SK-N-SH (cell line): ENCODE measurements at regions not wholly inside any gene's neighbourhood (a gene's known extent, or its start where the extent isn't known, plus 50 kb on each side); places are given as distances from the start of the nearest gene placed in this dataset.

ENCODE experiments used
- CTCF ChIA-PET: fragments of 300-600, 350-600 bp; formaldehyde crosslinking; extraction: SDS; loops from one replicate; lab custom pipeline; 2021; lab: Yijun Ruan, JAX
- POLR2A ChIA-PET: fragments of 350-600 bp; sonication (Branson Sonifier 250); formaldehyde crosslinking; extraction: SDS; loops from one replicate; lab custom pipeline; 2020; ENCODE audit warnings: antibody characterized with exemption, inconsistent platforms; lab: Yijun Ruan, JAX
- DNase-seq: peaks from one replicate; pipeline ENCODE4 v3.0.0; 2012
- H2AFZ ChIP-seq: fragments of 200-600 bp; sonication (generic); 2 replicates; pipeline ENCODE4 v1.8.1; 2016; ENCODE audit warnings: antibody characterized with exemption, mild to moderate bottlenecking, low read depth
- H3F3A ChIP-seq: fragments of 200-600 bp; sonication (generic); replicated peaks from 2 replicates; pipeline ENCODE3; 2016; ENCODE audit warnings: antibody characterized with exemption, mild to moderate bottlenecking; ENCODE audit not compliant: insufficient read depth
- H3K27ac ChIP-seq, 2 experiments: fragments of 200-500 bp in 1 of 2; fragments of 200-600 bp in 1 of 2; sonication (Bioruptor generic) in 1 of 2; sonication (generic), shearing (Covaris generic) in 1 of 2; 2 replicates each; pipeline versions ENCODE4 v1.5.1 to v1.6.1; 2014 to 2016; ENCODE audit warnings: low read depth in 2 of 2, inconsistent platforms in 1 of 2, low read length in 1 of 2, mild to moderate bottlenecking in 1 of 2, mixed read lengths in 1 of 2
- H3K27me3 ChIP-seq: fragments of 200-600 bp; sonication (generic), shearing (Covaris generic); 2 replicates; pipeline ENCODE4 v1.6.1; 2016; ENCODE audit warnings: mixed run types; ENCODE audit not compliant: insufficient read depth
- H3K36me3 ChIP-seq, 2 experiments: fragments of 200-500 bp in 1 of 2; fragments of 200-600 bp in 1 of 2; sonication (Bioruptor generic) in 1 of 2; sonication (generic) in 1 of 2; replicated peaks in 1 of 2; 2 replicates each; pipeline versions ENCODE3 to v1.5.1; 2014 to 2016; ENCODE audit warnings: low read length in 1 of 2, mild to moderate bottlenecking in 1 of 2; ENCODE audit not compliant: insufficient read depth in 2 of 2, control insufficient read depth in 1 of 2
- H3K4me1 ChIP-seq, 2 experiments: fragments of 200-500 bp in 1 of 2; fragments of 200-600 bp in 1 of 2; sonication (Bioruptor generic) in 1 of 2; sonication (generic), shearing (Covaris generic) in 1 of 2; 2 replicates each; pipeline versions ENCODE4 v1.5.1 to v1.6.1; 2014 to 2016; ENCODE audit warnings: low read depth in 1 of 2, low read length in 1 of 2, mixed run types in 1 of 2; ENCODE audit not compliant: insufficient read depth in 2 of 2, control insufficient read depth in 1 of 2
- H3K4me2 ChIP-seq: fragments of 200-600 bp; sonication (generic), shearing (Covaris generic); 2 replicates; pipeline ENCODE4 v1.6.1; 2017; ENCODE audit warnings: mixed run types
- H3K4me3 ChIP-seq, 2 experiments: fragments of 200-500 bp in 1 of 2; fragments of 200-600 bp in 1 of 2; sonication (Bioruptor generic) in 1 of 2; sonication (generic), shearing (Covaris generic) in 1 of 2; 2 replicates each; pipeline versions ENCODE4 v1.5.1 to v1.8.1; 2014 to 2016; ENCODE audit warnings: low read depth in 2 of 2, inconsistent platforms in 1 of 2, low read length in 1 of 2, mild to moderate bottlenecking in 1 of 2, mixed read lengths in 1 of 2, moderate library complexity in 1 of 2
- H3K79me2 ChIP-seq: fragments of 200-600 bp; sonication (generic); 2 replicates; pipeline ENCODE4 v1.8.1; 2017; ENCODE audit warnings: mild to moderate bottlenecking; ENCODE audit not compliant: insufficient read depth
- H3K9ac ChIP-seq: fragments of 200-600 bp; sonication (generic); 2 replicates; pipeline ENCODE4 v1.6.1; 2017; ENCODE audit warnings: mixed run types
- H3K9me2 ChIP-seq: fragments of 200-600 bp; sonication (generic); 2 replicates; pipeline ENCODE4 v1.6.1; 2017; ENCODE audit warnings: mixed run types
- H3K9me3 ChIP-seq: fragments of 200-600 bp; sonication (generic); 2 replicates; pipeline ENCODE4 v1.6.1; 2017; ENCODE audit warnings: mixed run types, mild to moderate bottlenecking, moderate library complexity
- H4K20me1 ChIP-seq: fragments of 200-600 bp; sonication (generic); 2 replicates; pipeline ENCODE4 v1.6.1; 2017; ENCODE audit warnings: mild to moderate bottlenecking, mixed run types; ENCODE audit not compliant: insufficient read depth
- CTCF ChIP-seq: fragments of 200-600 bp; sonication (generic); IDR thresholded peaks from 2 replicates; pipeline ENCODE4 v1.6.1; 2017; ENCODE audit warnings: antibody characterized with exemption, mild to moderate bottlenecking, moderate library complexity
- EZH2phosphoT487 ChIP-seq: fragments of 200-600 bp; sonication (generic); IDR thresholded peaks from 2 replicates; pipeline ENCODE4 v1.6.1; 2017; ENCODE audit warnings: low read depth, mixed run types, mild to moderate bottlenecking, antibody characterized with exemption, moderate library complexity, borderline replicate concordance
- FOSL2 ChIP-seq: IDR thresholded peaks from 2 replicates; pipeline ENCODE4 v1.4.0; 2012; ENCODE audit warnings: low read depth, mild to moderate bottlenecking, moderate library complexity, borderline replicate concordance
- MEF2A ChIP-seq: IDR thresholded peaks from 2 replicates; pipeline ENCODE4 v1.4.0; 2012; ENCODE audit warnings: low read depth, borderline replicate concordance
- RAD21 ChIP-seq: IDR thresholded peaks from 2 replicates; pipeline ENCODE4 v1.6.1; 2012; ENCODE audit warnings: mild to moderate bottlenecking, low read length
- SMC3 ChIP-seq: IDR thresholded peaks from 2 replicates; pipeline ENCODE4 v1.6.1; 2012; ENCODE audit warnings: low read depth, low read length, improper control_type of control experiment
- TEAD4 ChIP-seq: IDR thresholded peaks from 2 replicates; pipeline ENCODE4 v1.4.0; 2012; ENCODE audit warnings: mild to moderate bottlenecking, borderline replicate concordance; ENCODE audit not compliant: insufficient read depth

DNA sequence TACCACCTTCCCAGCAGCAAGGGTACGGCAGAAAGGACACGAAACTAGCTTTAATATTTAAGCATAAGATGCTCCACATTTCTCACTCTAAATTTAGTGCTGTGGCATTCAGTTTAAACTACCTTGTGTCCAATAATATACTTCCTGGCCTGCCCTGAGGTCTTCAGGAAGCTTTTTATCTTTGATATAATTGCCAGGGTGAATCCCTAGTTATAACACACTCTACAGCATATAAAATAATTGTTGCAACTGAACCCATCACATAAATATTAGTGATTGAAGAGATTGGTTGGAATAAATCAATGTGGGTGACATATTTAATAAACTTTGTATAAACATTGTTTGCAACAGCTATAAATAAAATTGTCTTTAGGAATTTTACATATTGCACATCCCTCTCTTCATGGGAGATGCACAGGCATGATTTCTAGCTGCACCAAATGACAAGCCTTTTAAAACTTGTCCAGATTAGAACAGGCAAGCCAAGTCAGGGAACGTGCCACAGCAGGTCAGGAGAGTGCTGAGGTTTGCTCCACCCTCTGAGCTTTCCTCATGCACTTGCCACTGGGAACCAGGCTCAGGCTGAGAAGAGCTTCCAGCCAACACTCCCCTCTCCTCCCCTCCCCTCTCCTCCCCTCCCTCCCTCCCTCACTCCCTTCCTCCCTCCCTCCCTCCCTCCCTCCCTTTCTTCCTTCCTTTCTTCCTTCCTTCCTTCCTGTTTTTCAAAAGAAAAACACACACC lies 623.2 kb upstream of the PKN2 start (continued):
- TF ChIP-seq CTCF (no peak), EZH2phosphoT487 (no peak), TEAD4 (no peak), MEF2A (no peak)
- TF ChIP-seq, all 33 proteins: peak for 0

GRCh38 chr1:88061492-88062177 lies 622.4 kb upstream of the PKN2 start:
- Histone ChIP-seq H3K27ac (peak overlapping the region; percentile 22 to 37), H3K4me1 (peaks cover 0 to 13% of the 10 kb centered on the region in 2 experiments; a peak in 2 of 4 replicates), H3K27me3 (no peaks in the 10 kb centered on the region), H3K9me2 (no peaks in the 10 kb centered on the region), H3K36me3 (no peaks in the 10 kb centered on the region), H3K4me2 (no peak overlapping the region; the same call in 1 of the 2 replicates), H3F3A (peaks cover 10% of the 10 kb centered on the region), H3K79me2 (no peaks in the 10 kb centered on the region), H3K9ac (no peak overlapping the region), H3K9me3 (no peaks in the 10 kb centered on the region), H2AFZ (peak overlapping the region; percentile 60; the same call in 1 of the 2 replicates), H4K20me1 (no peaks in the 10 kb centered on the region), H3K4me3 (no peak overlapping the region; a peak in 1 of 4 replicates)
- ChIA-PET POLR2A (no interaction called here), CTCF (interaction anchor here (0.6 to 1.0 kb wide), 2 partner anchors 85 to 316 kb away, joined by 3 read pairs; no protein-coding TSS in a partner anchor)
- DNase-seq: peak; percentile 14
- TF ChIP-seq MEF2A: no peak
- peak; percentile 55 for TF ChIP-seq SMC3
- peak; percentile 9; the same call in 1 of the 2 replicates for TF ChIP-seq FOSL2
- TF ChIP-seq RAD21: peak; percentile 60
- peak; percentile 83 for TF ChIP-seq CTCF
